ENCODE measurements at regions not wholly inside any gene's neighbourhood (a gene's known extent, or its start where the extent isn't known, plus 50 kb on each side); places are given as distances from the start of the nearest gene placed in this dataset.

- no peak for DNase-seq (ENCODE audit: low read depth, low spot score)
- H3K4me3 ChIP-seq (ENCODE audit: low read depth, low read length): no peak overlapping the region
- in situ Hi-C loops (cut with HindIII; ENCODE audit: low sequenced_read_pairs): no loop called here
- TF ChIP-seq CTCF (IDR thresholded peaks at IDR 0.05; ENCODE audit: low read depth, low read length): no peak
These were observed 87.4 kb upstream of the ITGB1 start for GRCh38 chr10:33045421-33045820.

- no peak for DNase-seq (ENCODE audit: low read depth, low spot score)
These were observed 84.5 kb upstream of the ITGB1 start for GRCh38 chr10:33042565-33042964.

GRCh38 chr10:33041783-33042437 is 83.9 kb upstream of the ITGB1 start:
- no peak overlapping the region for H3K4me3 ChIP-seq (ENCODE audit: low read depth, low read length)
- no peak for DNase-seq (ENCODE audit: low read depth, low spot score)
- no peak for TF ChIP-seq CTCF (IDR thresholded peaks at IDR 0.05; ENCODE audit: low read depth, low read length)
- in situ Hi-C loops (cut with HindIII; ENCODE audit: low sequenced_read_pairs): no loop called here

More at GRCh38 chr10:33042565-33042964, 84.5 kb upstream of the ITGB1 start:
- H3K4me3 ChIP-seq (ENCODE audit: low read depth, low read length): no peak overlapping the region
- in situ Hi-C loops (cut with HindIII; ENCODE audit: low sequenced_read_pairs): no loop called here
- no peak for TF ChIP-seq CTCF (IDR thresholded peaks at IDR 0.05; ENCODE audit: low read depth, low read length)

GRCh38 chr10:33040436-33040835 is 82.4 kb upstream of the ITGB1 start:
- in situ Hi-C loops (cut with HindIII; ENCODE audit: low sequenced_read_pairs): no loop called here
- H3K4me3 ChIP-seq (ENCODE audit: low read depth, low read length): no peak overlapping the region
- no peak for TF ChIP-seq CTCF (IDR thresholded peaks at IDR 0.05; ENCODE audit: low read depth, low read length)
- no peak for DNase-seq (ENCODE audit: low read depth, low spot score)

- TF ChIP-seq CTCF (IDR thresholded peaks at IDR 0.05; ENCODE audit: low read depth, low read length): no peak
- no peak for DNase-seq (ENCODE audit: low read depth, low spot score)
- in situ Hi-C loops (cut with HindIII; ENCODE audit: low sequenced_read_pairs): no loop called here
- no peak overlapping the region for H3K4me3 ChIP-seq (ENCODE audit: low read depth, low read length)
These were observed 81.2 kb upstream of the ITGB1 start for GRCh38 chr10:33039181-33039580.

GRCh38 chr10:33038672-33039071 is 80.6 kb upstream of the ITGB1 start:
- no peak overlapping the region for H3K4me3 ChIP-seq (ENCODE audit: low read depth, low read length)
- no peak for DNase-seq (ENCODE audit: low read depth, low spot score)
- TF ChIP-seq CTCF (IDR thresholded peaks at IDR 0.05; ENCODE audit: low read depth, low read length): no peak
- in situ Hi-C loops (cut with HindIII; ENCODE audit: low sequenced_read_pairs): no loop called here

Measured in astrocyte of the spinal cord (primary cell).